ENCODE measurements at regions not wholly inside any gene's neighbourhood (a gene's known extent, or its start where the extent isn't known, plus 50 kb on each side); places are given as distances from the start of the nearest gene placed in this dataset.

DNA sequence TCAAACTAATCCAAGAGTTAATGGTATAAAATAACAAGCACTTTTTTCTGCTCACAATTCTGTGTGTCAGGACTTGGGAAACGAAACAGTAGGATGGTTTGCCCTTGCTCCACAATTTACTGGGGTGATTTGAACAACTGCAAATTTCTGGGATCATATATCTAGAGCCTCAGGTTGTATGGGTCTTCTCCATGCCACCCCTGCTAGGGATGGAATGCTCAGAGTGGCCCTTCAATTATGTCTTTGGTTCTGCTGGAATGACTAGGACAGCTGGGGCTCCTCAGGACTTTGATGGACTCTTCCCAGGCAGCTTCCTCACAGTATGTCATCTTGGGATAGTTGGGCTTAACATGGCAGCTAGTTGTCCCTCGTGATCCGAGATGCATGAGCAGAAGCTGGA, 223.0 kb upstream of the ANO5 start:
- peaks cover 22% of the 10 kb centered on the region for H3K4me1 Mint-ChIP-seq
- H3K9me3 Mint-ChIP-seq, result no peaks in the 10 kb centered on the region
- peaks cover 9% of the 10 kb centered on the region for H3K27me3 Mint-ChIP-seq (ENCODE audit: low read depth)
- H3K36me3 Mint-ChIP-seq, result no peaks in the 10 kb centered on the region
- no peak overlapping the region for H3K4me3 Mint-ChIP-seq
- TF ChIP-seq, protein P1, sequence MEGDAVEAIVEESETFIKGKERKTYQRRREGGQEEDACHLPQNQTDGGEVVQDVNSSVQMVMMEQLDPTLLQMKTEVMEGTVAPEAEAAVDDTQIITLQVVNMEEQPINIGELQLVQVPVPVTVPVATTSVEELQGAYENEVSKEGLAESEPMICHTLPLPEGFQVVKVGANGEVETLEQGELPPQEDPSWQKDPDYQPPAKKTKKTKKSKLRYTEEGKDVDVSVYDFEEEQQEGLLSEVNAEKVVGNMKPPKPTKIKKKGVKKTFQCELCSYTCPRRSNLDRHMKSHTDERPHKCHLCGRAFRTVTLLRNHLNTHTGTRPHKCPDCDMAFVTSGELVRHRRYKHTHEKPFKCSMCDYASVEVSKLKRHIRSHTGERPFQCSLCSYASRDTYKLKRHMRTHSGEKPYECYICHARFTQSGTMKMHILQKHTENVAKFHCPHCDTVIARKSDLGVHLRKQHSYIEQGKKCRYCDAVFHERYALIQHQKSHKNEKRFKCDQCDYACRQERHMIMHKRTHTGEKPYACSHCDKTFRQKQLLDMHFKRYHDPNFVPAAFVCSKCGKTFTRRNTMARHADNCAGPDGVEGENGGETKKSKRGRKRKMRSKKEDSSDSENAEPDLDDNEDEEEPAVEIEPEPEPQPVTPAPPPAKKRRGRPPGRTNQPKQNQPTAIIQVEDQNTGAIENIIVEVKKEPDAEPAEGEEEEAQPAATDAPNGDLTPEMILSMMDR (IDR thresholded peaks at IDR 0.05; ENCODE audit: unreplicated experiment), result no peak
- H3K27ac Mint-ChIP-seq, result no peak overlapping the region
- DNase-seq (ENCODE audit: low spot score in 2 of 2, unreplicated experiment in 2 of 2), result no peak

DNA sequence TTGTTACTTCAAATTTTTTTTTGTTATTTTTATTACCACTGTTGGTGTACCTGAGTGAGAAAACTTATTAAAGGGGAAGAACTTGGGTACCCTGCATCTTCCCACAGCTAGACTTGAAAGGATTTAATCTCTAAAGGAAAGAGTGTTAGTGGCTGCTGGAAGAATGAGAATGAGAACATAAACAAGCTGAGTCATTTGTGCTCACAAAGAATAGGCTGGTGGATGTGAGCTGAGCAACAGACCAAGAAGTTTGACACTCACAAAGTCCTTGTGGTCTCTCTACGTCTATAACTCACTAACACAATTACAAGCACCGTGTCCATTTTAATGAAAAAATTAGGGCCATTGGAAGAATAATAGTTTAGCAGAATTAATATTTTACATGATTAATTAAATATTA, 217.6 kb upstream of the ANO5 start:
- Mint-ChIP-seq H3K27ac (no peak overlapping the region), H3K9me3 (no peaks in the 10 kb centered on the region), H3K4me3 (no peak overlapping the region), H3K36me3 (no peaks in the 10 kb centered on the region), H3K4me1 (no peaks in the 10 kb centered on the region), H3K27me3 (ENCODE audit: low read depth) (no peaks in the 10 kb centered on the region)
- no peak for DNase-seq (ENCODE audit: low spot score in 2 of 2, unreplicated experiment in 2 of 2)
- TF ChIP-seq, protein P1 (IDR thresholded peaks at IDR 0.05; ENCODE audit: unreplicated experiment), result no peak

DNA sequence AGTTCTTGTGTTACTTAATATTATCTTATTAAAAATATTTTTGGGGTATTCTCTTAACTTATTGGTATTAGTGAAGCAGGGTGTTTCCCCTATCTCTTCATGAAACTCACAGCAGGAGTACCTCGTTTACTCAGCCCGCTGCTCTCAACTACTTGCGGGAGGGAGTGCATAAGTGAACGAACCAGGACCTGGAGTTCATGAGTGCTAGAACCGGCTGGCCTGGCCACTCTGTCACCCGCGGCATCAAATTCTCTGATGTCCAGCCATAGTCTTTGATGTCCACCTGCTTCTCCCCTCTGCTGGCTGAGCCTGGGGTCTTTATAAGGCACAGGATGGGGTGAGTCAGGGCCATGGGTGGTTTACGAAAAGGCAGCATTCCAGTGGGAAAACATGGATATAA, 216.7 kb upstream of the ANO5 start:
- Mint-ChIP-seq H3K9me3 (no peaks in the 10 kb centered on the region), H3K27me3 (ENCODE audit: low read depth) (no peaks in the 10 kb centered on the region), H3K36me3 (no peaks in the 10 kb centered on the region), H3K4me1 (no peaks in the 10 kb centered on the region), H3K27ac (no peak overlapping the region), H3K4me3 (no peak overlapping the region)
- TF ChIP-seq, protein P1 (IDR thresholded peaks at IDR 0.05; ENCODE audit: unreplicated experiment), result no peak
- no peak for DNase-seq (ENCODE audit: low spot score in 2 of 2, unreplicated experiment in 2 of 2)

- Mint-ChIP-seq H3K27ac (no peak overlapping the region), H3K36me3 (no peaks in the 10 kb centered on the region), H3K27me3 (ENCODE audit: low read depth) (no peaks in the 10 kb centered on the region), H3K4me1 (peaks cover 6% of the 10 kb centered on the region), H3K9me3 (no peaks in the 10 kb centered on the region), H3K4me3 (no peak overlapping the region)
- DNase-seq (ENCODE audit: low spot score in 2 of 2, unreplicated experiment in 2 of 2), result no peak
- TF ChIP-seq, protein P1 (IDR thresholded peaks at IDR 0.05; ENCODE audit: unreplicated experiment), result no peak
Observed at GRCh38 chr11:21983431-21983830, 209.5 kb upstream of the ANO5 start.

GRCh38 chr11:21986361-21986760, 206.5 kb upstream of the ANO5 start:
- no peaks in the 10 kb centered on the region for H3K36me3 Mint-ChIP-seq
- TF ChIP-seq, protein P1 (IDR thresholded peaks at IDR 0.05; ENCODE audit: unreplicated experiment), result no peak
- peaks cover 6% of the 10 kb centered on the region for H3K4me1 Mint-ChIP-seq
- no peak overlapping the region for H3K4me3 Mint-ChIP-seq
- H3K27ac Mint-ChIP-seq, result no peak overlapping the region
- peaks cover 12% of the 10 kb centered on the region for H3K27me3 Mint-ChIP-seq (ENCODE audit: low read depth)
- no peak for DNase-seq (ENCODE audit: low spot score in 2 of 2, unreplicated experiment in 2 of 2)
- no peaks in the 10 kb centered on the region for H3K9me3 Mint-ChIP-seq

DNA sequence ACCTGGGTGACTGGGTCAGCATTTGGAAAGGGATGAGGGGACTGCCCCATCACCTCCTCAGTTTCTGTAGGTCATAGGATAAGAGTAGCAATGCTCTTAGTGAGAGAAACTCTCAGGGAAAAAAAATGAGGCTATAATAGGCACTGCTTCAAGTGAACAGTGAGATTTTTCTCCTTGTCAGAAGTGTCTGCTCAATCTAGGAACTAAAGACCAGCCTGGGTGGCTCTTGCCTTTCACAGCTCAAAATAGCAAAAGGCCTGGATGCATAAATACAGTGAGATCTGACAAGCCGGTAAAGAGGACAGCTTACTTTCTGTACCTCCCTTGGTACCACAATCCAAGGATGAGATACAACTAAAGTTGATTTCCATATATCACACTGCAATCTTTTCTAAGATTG, 205.6 kb upstream of the ANO5 start:
- Mint-ChIP-seq H3K4me1 (peaks cover 6% of the 10 kb centered on the region), H3K27ac (no peak overlapping the region), H3K9me3 (no peaks in the 10 kb centered on the region), H3K36me3 (no peaks in the 10 kb centered on the region), H3K4me3 (no peak overlapping the region), H3K27me3 (ENCODE audit: low read depth) (peaks cover 14% of the 10 kb centered on the region)
- TF ChIP-seq, protein P1 (IDR thresholded peaks at IDR 0.05; ENCODE audit: unreplicated experiment), result no peak
- no peak for DNase-seq (ENCODE audit: low spot score in 2 of 2, unreplicated experiment in 2 of 2)
